ENCODE measurements at regions not wholly inside any gene's neighbourhood (a gene's known extent, or its start where the extent isn't known, plus 50 kb on each side); places are given as distances from the start of the nearest gene placed in this dataset.
"Not testable (repeated sequence)": the region's sequence is repeated elsewhere in the genome, so short reads cannot be mapped to it uniquely, and the experiment has no call there.

DNA sequence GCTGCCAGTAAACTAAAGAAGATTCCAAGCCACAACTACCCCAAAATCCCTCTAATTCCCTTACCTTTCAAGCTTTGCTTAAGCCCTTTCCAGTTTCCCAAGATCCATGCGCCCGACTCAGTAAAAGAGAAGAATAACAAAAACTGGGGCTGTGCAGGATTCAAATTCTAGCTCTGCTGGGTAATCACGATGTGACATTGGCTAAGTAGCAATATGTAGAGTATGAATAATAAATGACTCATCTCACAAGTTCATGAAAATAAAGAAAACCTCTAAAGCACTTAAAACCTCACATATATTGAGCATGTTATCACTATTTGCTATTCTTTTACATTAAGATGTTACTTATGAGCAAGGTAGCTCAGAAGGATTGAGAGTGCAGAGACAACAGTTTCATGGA, 522.2 kb upstream of the ZNF717 start:
- Histone ChIP-seq H3K9me3 (ENCODE audit: insufficient read depth, low read depth, low read length) (no peaks in the 10 kb centered on the region), H3K4me1 (ENCODE audit: insufficient read depth, low read length) (no peaks in the 10 kb centered on the region), H3K36me3 (ENCODE audit: insufficient read depth, low read depth, low read length) (no peaks in the 10 kb centered on the region), H3K27me3 (ENCODE audit: insufficient read depth, low read length) (no peaks in the 10 kb centered on the region), H3K4me3 (ENCODE audit: low read length) (no peak overlapping the region), H3K9ac (ENCODE audit: low read depth, low read length) (no peak overlapping the region), H3K27ac (ENCODE audit: low read length) (no peak overlapping the region)

DNA sequence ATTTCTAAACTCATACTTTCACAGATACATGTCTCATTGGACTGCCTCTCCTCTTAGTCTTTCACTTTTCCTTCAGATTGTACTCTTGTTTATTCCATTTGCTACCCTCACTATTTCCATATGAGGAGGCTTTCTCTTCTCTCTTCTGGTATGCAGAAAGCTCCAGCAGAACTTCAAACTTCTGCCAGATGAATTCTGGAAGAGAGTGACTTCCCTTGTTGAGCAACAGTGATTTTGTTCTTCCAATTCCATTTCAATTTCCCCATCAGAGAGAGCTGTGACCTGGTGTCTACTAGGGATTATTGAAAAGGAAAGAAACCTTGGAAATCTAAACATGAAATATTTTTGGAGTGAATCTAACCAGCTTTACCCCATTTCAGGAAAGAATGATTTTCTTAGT, 523.2 kb upstream of the ZNF717 start:
- Histone ChIP-seq H3K9ac (ENCODE audit: low read depth, low read length) (no peak overlapping the region), H3K27me3 (ENCODE audit: insufficient read depth, low read length) (no peaks in the 10 kb centered on the region), H3K4me3 (ENCODE audit: low read length) (no peak overlapping the region), H3K36me3 (ENCODE audit: insufficient read depth, low read depth, low read length) (no peaks in the 10 kb centered on the region), H3K9me3 (ENCODE audit: insufficient read depth, low read depth, low read length) (no peaks in the 10 kb centered on the region), H3K4me1 (ENCODE audit: insufficient read depth, low read length) (no peaks in the 10 kb centered on the region), H3K27ac (ENCODE audit: low read length) (no peak overlapping the region)

DNA sequence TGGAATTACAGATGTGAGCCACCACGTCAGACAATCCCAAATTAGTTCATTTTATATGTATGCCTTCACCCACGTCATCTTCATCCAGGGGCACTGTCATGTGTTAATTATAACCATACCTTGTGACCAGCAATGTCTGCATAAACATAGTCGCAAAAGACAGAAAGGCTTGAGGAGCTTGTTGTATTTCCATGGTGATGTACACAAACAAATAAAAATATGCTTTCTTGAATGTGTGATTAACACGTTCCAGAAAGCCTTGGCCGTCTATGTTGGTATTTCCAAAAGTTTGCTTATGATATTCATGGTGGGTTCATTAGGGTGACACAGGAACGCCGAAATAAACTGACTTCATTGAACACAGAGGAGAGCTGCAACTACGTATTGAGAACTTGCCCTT, 524.7 kb upstream of the ZNF717 start:
- Histone ChIP-seq H3K9ac (ENCODE audit: low read depth, low read length) (no peak overlapping the region), H3K27ac (ENCODE audit: low read length) (no peak overlapping the region), H3K9me3 (ENCODE audit: insufficient read depth, low read depth, low read length) (no peaks in the 10 kb centered on the region), H3K4me3 (ENCODE audit: low read length) (no peak overlapping the region), H3K36me3 (ENCODE audit: insufficient read depth, low read depth, low read length) (no peaks in the 10 kb centered on the region), H3K27me3 (ENCODE audit: insufficient read depth, low read length) (no peaks in the 10 kb centered on the region), H3K4me1 (ENCODE audit: insufficient read depth, low read length) (no peaks in the 10 kb centered on the region)

DNA sequence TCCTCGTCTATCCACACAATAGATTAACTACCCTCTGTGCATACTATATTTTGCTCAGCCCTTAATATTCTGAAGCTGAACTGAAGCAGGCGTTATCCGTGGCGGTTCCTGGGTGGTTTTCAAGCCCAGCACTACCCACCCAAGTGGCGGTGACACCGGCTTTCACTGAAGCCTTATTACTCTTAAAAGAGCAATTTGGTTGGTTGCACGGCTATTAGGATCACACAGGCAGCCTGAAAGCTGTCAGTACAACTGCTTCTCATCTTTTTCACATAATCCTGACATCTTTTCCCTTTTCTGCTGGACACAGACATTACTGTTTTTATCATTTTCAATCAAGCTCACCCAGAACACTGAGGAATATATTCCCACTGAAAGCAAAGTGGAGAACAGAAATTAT, 525.3 kb upstream of the ZNF717 start:
- no peaks in the 10 kb centered on the region for H3K4me1 ChIP-seq (ENCODE audit: insufficient read depth, low read length)
- no peak overlapping the region for H3K4me3 ChIP-seq (ENCODE audit: low read length)
- H3K36me3 ChIP-seq (ENCODE audit: insufficient read depth, low read depth, low read length), result no peaks in the 10 kb centered on the region
- H3K27me3 ChIP-seq (ENCODE audit: insufficient read depth, low read length), result no peaks in the 10 kb centered on the region
- H3K9ac ChIP-seq (ENCODE audit: low read depth, low read length), result no peak overlapping the region
- H3K27ac ChIP-seq (ENCODE audit: low read length), result no peak overlapping the region
- no peaks in the 10 kb centered on the region for H3K9me3 ChIP-seq (ENCODE audit: insufficient read depth, low read depth, low read length)

DNA sequence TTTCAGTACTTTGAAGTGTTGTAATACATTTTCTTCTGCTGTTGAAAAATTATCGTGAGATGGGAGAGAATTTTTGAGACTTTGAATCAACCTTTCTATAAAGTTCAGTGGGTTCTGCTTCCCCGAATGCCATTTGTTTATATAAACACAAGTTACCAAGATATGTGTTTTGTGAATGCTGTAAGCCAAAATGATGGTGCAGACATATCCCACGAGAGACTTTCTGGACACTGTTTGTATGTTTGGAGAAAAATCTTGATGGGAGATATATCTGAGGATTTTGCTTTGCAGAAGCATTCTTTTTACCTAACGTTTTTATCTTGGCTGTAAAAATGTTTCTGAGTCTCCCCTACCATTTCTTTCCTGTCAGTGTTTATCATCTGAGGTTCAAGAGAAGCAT, 526.6 kb upstream of the ZNF717 start:
- H3K4me1 ChIP-seq (ENCODE audit: insufficient read depth, low read length), result no peaks in the 10 kb centered on the region
- H3K9ac ChIP-seq (ENCODE audit: low read depth, low read length), result no peak overlapping the region
- no peak overlapping the region for H3K4me3 ChIP-seq (ENCODE audit: low read length)
- H3K36me3 ChIP-seq (ENCODE audit: insufficient read depth, low read depth, low read length), result no peaks in the 10 kb centered on the region
- H3K9me3 ChIP-seq (ENCODE audit: insufficient read depth, low read depth, low read length), result peaks cover 3% of the 10 kb centered on the region; the same call in 1 of the 2 replicates
- no peak overlapping the region for H3K27ac ChIP-seq (ENCODE audit: low read length)
- H3K27me3 ChIP-seq (ENCODE audit: insufficient read depth, low read length), result no peaks in the 10 kb centered on the region

DNA sequence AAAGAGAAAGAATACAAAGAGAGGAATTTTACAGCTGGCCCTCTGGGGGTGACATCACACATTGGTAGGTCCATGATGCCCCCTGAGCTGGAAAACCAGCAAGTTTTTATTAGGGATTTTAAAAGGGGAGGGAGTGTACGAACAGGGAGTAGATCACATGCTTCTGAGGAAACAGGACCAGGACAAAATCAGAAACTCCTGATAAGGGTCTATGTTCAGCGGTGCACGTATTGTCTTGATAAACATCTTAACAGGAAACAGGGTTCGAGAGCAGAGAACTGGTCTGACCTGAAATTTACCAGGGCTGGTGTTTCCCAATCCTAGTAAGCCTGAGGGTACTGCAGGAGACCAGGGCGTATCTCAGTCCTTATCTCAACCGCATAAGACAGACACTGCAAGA, 530.6 kb upstream of the ZNF717 start:
- not testable (repeated sequence) for H3K9ac ChIP-seq (ENCODE audit: low read depth, low read length); H3K36me3 ChIP-seq (ENCODE audit: insufficient read depth, low read depth, low read length); H3K4me1 ChIP-seq (ENCODE audit: insufficient read depth, low read length); H3K4me3 ChIP-seq (ENCODE audit: low read length); H3K9me3 ChIP-seq (ENCODE audit: insufficient read depth, low read depth, low read length); H3K27me3 ChIP-seq (ENCODE audit: insufficient read depth, low read length); H3K27ac ChIP-seq (ENCODE audit: low read length)

DNA sequence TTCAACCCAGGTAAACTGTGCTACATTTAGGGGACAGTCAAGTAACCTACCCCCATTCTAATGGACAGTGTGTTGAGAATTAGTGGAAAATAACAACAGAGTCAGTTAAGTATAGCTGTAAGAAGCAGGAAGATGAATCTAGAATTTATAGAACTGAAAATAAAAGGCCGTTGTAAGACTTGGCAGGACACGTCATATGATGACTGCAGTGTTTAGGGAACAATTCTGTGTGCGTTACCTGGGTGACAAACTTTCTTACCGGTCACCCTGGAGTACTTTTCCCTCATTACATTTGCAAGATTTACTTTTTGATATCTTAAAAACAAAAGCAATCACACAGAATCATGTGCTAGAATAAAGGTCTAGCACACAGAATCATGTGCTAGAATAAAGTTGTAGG, 536.3 kb upstream of the ZNF717 start:
- Histone ChIP-seq H3K9ac (ENCODE audit: low read depth, low read length) (no peak overlapping the region), H3K4me3 (ENCODE audit: low read length) (no peak overlapping the region), H3K27me3 (ENCODE audit: insufficient read depth, low read length) (no peaks in the 10 kb centered on the region)

DNA sequence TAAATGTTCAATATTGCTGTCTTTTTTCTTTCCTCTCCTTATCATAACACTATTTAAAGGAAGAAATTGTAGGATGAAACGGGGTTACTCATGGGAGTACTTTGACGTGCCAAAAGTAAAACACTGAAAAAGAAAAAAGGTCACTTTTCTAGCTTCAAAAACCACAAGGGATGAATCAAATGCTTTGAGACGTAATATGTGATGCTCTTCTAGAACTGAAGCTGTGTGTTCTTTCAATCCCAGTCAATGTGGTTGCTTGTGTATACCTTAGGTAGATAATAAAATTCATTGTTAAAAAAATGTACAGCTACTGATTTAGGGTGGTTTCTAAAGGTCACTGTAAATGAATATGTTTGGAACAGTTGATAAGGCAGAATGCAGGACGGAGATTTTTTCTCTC, 538.8 kb upstream of the ZNF717 start:
- no peak overlapping the region for H3K4me3 ChIP-seq (ENCODE audit: low read length)
- H3K27me3 ChIP-seq (ENCODE audit: insufficient read depth, low read length), result no peaks in the 10 kb centered on the region
- no peak overlapping the region for H3K27ac ChIP-seq (ENCODE audit: low read length)
- no peaks in the 10 kb centered on the region for H3K9me3 ChIP-seq (ENCODE audit: insufficient read depth, low read depth, low read length)
- H3K36me3 ChIP-seq (ENCODE audit: insufficient read depth, low read depth, low read length), result no peaks in the 10 kb centered on the region
- H3K9ac ChIP-seq (ENCODE audit: low read depth, low read length), result no peak overlapping the region
- H3K4me1 ChIP-seq (ENCODE audit: insufficient read depth, low read length), result no peaks in the 10 kb centered on the region

More for the DNA sequence above, 536.3 kb upstream of the ZNF717 start:
- H3K27ac ChIP-seq (ENCODE audit: low read length), result no peak overlapping the region
- peaks cover 3% of the 10 kb centered on the region; the same call in 1 of the 2 replicates for H3K9me3 ChIP-seq (ENCODE audit: insufficient read depth, low read depth, low read length)
- H3K36me3 ChIP-seq (ENCODE audit: insufficient read depth, low read depth, low read length), result no peaks in the 10 kb centered on the region
- H3K4me1 ChIP-seq (ENCODE audit: insufficient read depth, low read length), result no peaks in the 10 kb centered on the region

DNA sequence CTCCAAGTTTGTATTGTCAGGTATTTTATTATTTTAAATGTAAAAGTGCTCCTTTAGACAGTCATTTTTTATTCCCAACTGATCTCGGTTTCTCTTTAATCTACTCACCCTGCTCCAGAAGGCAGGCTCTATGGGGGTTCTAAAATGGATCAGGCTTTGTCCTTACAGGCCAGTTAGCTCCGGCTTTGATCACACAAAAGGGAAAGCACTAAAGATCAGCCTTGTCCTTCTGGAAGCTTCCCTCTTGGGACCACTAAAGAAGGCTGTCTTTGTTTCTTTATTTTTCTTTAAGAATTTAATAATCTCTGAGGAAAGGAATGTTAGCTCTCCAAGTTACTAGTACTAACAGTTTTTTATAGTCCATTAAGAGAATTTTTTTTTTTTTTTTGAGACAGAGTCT, 560.5 kb upstream of the ZNF717 start:
- Histone ChIP-seq H3K4me1 (ENCODE audit: insufficient read depth, low read length) (no peaks in the 10 kb centered on the region), H3K9ac (ENCODE audit: low read depth, low read length) (no peak overlapping the region), H3K4me3 (ENCODE audit: low read length) (no peak overlapping the region), H3K27me3 (ENCODE audit: insufficient read depth, low read length) (no peaks in the 10 kb centered on the region), H3K9me3 (ENCODE audit: insufficient read depth, low read depth, low read length) (no peaks in the 10 kb centered on the region), H3K27ac (ENCODE audit: low read length) (no peak overlapping the region), H3K36me3 (ENCODE audit: insufficient read depth, low read depth, low read length) (no peaks in the 10 kb centered on the region)

DNA sequence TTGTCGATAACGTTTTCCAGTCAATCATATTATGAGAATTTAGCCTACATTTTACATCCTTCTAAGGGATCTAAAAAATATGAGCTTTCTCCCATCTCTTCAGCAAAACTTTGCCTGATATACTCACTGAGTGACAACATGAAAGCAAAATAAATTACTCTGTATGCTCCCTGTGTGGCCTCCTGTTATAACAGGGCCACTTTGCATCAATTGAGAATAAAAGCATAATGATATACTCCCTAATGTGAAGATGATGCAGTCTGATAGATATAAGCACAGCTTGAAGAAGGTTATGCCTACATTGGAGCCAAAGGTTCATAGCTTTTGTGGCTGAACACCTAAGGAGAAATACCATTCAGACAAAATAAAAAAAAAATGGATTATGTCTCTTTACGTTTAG, 561.3 kb upstream of the ZNF717 start:
- Histone ChIP-seq H3K9ac (ENCODE audit: low read depth, low read length) (no peak overlapping the region), H3K36me3 (ENCODE audit: insufficient read depth, low read depth, low read length) (no peaks in the 10 kb centered on the region), H3K27me3 (ENCODE audit: insufficient read depth, low read length) (no peaks in the 10 kb centered on the region), H3K27ac (ENCODE audit: low read length) (no peak overlapping the region), H3K4me3 (ENCODE audit: low read length) (no peak overlapping the region), H3K4me1 (ENCODE audit: insufficient read depth, low read length) (no peaks in the 10 kb centered on the region; the same call in 1 of the 2 replicates), H3K9me3 (ENCODE audit: insufficient read depth, low read depth, low read length) (no peaks in the 10 kb centered on the region)

DNA sequence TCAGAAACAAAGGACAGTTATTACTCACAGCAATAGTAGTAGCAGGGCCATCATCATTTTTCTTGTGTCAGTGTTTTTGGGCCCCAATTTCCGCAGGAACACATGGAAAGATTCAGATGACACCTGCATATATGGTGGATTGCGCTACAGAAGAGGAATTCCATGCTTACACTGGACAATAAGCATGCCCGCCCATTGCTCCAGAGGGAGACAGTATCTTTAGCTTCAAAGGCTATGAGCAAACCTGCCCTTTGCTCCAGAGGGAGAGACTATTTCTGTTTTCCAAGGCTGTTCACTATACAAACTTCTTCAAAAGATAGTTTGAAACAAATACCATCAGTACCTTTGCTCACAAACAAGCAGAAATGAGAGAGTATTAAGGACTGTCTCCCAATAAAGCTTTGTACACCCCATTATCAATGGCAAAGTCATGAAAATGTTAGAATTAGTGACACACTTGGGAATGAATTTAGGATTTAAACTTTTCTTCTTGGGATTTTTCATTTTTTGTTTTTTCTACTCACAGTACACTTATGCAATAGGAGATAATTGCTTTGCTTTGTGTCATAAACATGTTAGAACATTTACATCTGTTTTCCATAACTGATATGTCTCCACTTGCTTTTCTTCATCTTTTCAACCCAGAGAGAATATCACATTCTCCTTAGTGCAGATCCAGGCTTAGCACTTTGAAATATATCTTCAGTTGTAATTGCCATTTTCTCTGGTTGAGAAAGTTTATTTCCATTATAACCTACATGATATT, 564.5 kb upstream of the ZNF717 start:
- no peaks in the 10 kb centered on the region for H3K27me3 ChIP-seq (ENCODE audit: insufficient read depth, low read length)
- peaks cover 25% of the 10 kb centered on the region for H3K4me1 ChIP-seq (ENCODE audit: insufficient read depth, low read length)
- no peak overlapping the region for H3K27ac ChIP-seq (ENCODE audit: low read length)
- H3K4me3 ChIP-seq (ENCODE audit: low read length), result no peak overlapping the region
- no peaks in the 10 kb centered on the region for H3K9me3 ChIP-seq (ENCODE audit: insufficient read depth, low read depth, low read length)
- no peaks in the 10 kb centered on the region for H3K36me3 ChIP-seq (ENCODE audit: insufficient read depth, low read depth, low read length)
- H3K9ac ChIP-seq (ENCODE audit: low read depth, low read length), result no peak overlapping the region

DNA sequence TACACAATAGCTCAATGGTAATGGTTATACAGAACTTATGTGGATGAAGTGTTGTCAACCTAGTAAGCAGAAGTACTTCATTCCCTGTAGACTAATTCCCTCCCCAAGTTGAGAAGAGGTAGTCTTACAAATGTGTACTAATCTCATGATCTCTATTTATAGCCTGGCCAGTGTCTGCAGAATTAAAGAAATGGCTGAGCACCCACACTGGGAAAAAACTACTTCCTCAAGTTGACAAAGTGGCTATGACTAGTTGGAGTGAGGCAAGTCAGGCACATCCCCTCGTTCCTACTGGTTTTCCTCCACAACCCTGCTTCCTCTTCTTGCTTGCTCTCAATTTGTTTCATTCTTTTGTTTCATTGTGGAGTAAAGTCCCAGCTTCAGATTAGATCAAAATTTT, 566.7 kb upstream of the ZNF717 start:
- Histone ChIP-seq H3K4me1 (ENCODE audit: insufficient read depth, low read length) (peaks cover 27% of the 10 kb centered on the region), H3K9ac (ENCODE audit: low read depth, low read length) (no peak overlapping the region), H3K27ac (ENCODE audit: low read length) (no peak overlapping the region), H3K36me3 (ENCODE audit: insufficient read depth, low read depth, low read length) (no peaks in the 10 kb centered on the region), H3K9me3 (ENCODE audit: insufficient read depth, low read depth, low read length) (no peaks in the 10 kb centered on the region), H3K4me3 (ENCODE audit: low read length) (no peak overlapping the region), H3K27me3 (ENCODE audit: insufficient read depth, low read length) (no peaks in the 10 kb centered on the region)

Data from iPS-20b (cell line).